Neutrophil (primary cell): ENCODE measurements at regions not wholly inside any gene's neighbourhood (a gene's known extent, or its start where the extent isn't known, plus 50 kb on each side); places are given as distances from the start of the nearest gene placed in this dataset.
"Not testable (repeated sequence)": the region's sequence is repeated elsewhere in the genome, so short reads cannot be mapped to it uniquely, and the experiment has no call there.

ENCODE experiments used
- H3K27ac ChIP-seq: fragments of 200-600 bp; sonication (generic); 2 replicates; pipeline ENCODE4 v1.5.1; 2016; ENCODE audit warnings: mild to moderate bottlenecking, moderate library complexity
- H3K27me3 ChIP-seq: fragments of 200-600 bp; sonication (generic); 2 replicates; pipeline ENCODE4 v1.6.0; 2016; ENCODE audit warnings: mild to moderate bottlenecking
- H3K36me3 ChIP-seq: fragments of 200-600 bp; sonication (generic); 2 replicates; pipeline ENCODE4 v1.5.1; 2017
- H3K4me1 ChIP-seq, 2 experiments: fragments of 200-600 bp in 1 of 2; sonication (generic) in 1 of 2; 1 replicate in 1 of 2; 2 replicates in 1 of 2; pipeline versions ENCODE4 v1.5.1 to v1.6.1; 2013 to 2016; ENCODE audit warnings: low read depth in 1 of 2, low read length in 1 of 2, mild to moderate bottlenecking in 1 of 2, moderate library complexity in 1 of 2; ENCODE audit not compliant: control insufficient read depth in 1 of 2, insufficient read depth in 1 of 2
- H3K4me3 ChIP-seq, 2 experiments: fragments of 200-600 bp in 1 of 2; sonication (generic) in 1 of 2; 1 replicate in 1 of 2; 2 replicates in 1 of 2; pipeline ENCODE4 v1.5.1; 2013 to 2016; ENCODE audit warnings: low read depth in 1 of 2, low read length in 1 of 2, mild to moderate bottlenecking in 1 of 2, moderate library complexity in 1 of 2
- H3K9me3 ChIP-seq: fragments of 200-600 bp; sonication (generic); 2 replicates; pipeline ENCODE4 v1.5.1; 2016
- CTCF ChIP-seq: fragments of 200-600 bp; sonication (generic); IDR thresholded peaks from 2 replicates; pipeline ENCODE4 v1.5.1; 2016; ENCODE audit warnings: antibody characterized with exemption

- no peaks in the 10 kb centered on the region for H3K4me1 ChIP-seq
- H3K27me3 ChIP-seq = no peaks in the 10 kb centered on the region
- TF ChIP-seq CTCF = no peak
- no peak overlapping the region for H3K27ac ChIP-seq
- H3K36me3 ChIP-seq = no peaks in the 10 kb centered on the region
- no peaks in the 10 kb centered on the region for H3K9me3 ChIP-seq
- no peak overlapping the region for H3K4me3 ChIP-seq
Observed at GRCh38 chr20:12243327-12243726, 325.6 kb downstream of the BTBD3 start.

GRCh38 chr20:12248481-12248880 lies 330.8 kb downstream of the BTBD3 start:
- no peak overlapping the region for H3K27ac ChIP-seq
- no peaks in the 10 kb centered on the region for H3K4me1 ChIP-seq
- no peaks in the 10 kb centered on the region for H3K9me3 ChIP-seq
- no peaks in the 10 kb centered on the region for H3K36me3 ChIP-seq
- no peak overlapping the region for H3K4me3 ChIP-seq
- H3K27me3 ChIP-seq = no peaks in the 10 kb centered on the region
- no peak for TF ChIP-seq CTCF

DNA sequence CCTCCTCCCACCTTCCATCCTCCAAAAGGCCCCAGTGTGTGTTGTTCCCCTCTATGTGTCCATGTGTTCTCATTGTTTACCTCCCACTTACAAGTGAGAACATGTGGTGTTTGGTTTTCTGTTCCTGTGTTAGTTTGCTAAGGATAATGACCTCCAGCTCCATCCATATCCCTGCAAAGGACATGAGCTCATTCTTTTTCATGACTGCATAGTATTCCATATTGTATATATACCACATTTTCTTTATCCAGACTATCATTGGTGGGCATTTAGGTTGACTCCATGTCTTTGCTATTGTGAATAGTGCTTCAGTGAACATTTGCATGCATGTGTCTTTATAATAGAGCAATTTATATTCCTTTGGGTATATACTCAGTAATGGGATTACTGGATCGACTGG lies 333.0 kb downstream of the BTBD3 start:
- H3K9me3 ChIP-seq, H3K27ac ChIP-seq, H3K36me3 ChIP-seq, H3K4me1 ChIP-seq, H3K27me3 ChIP-seq, H3K4me3 ChIP-seq: not testable (repeated sequence)

DNA sequence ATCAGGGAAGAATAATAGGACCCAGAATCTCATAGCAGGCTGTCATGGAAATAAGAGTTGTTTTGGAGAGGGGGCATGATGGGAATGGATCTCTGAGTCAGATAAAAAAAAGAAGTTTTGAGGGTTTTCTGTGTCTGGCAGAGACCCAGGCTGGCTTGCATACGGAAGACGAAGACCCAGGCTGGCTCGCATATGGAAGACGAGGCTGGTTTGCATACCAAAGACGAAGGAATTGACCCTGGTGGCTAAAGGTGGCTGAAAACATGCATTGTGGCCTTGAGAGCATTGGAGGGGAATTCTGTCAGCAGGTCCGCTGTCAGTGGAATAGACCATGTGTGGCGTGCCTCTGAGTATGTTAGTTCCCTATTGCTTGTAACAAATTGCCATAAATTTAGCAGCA lies 335.1 kb downstream of the BTBD3 start:
- Histone ChIP-seq H3K4me3 (no peak overlapping the region), H3K27ac (no peak overlapping the region), H3K4me1 (no peaks in the 10 kb centered on the region), H3K27me3 (no peaks in the 10 kb centered on the region), H3K36me3 (no peaks in the 10 kb centered on the region), H3K9me3 (no peaks in the 10 kb centered on the region)
- TF ChIP-seq CTCF = no peak

- no peaks in the 10 kb centered on the region for H3K9me3 ChIP-seq
- no peak overlapping the region for H3K27ac ChIP-seq
- H3K36me3 ChIP-seq = no peaks in the 10 kb centered on the region
- H3K27me3 ChIP-seq = no peaks in the 10 kb centered on the region
- no peak overlapping the region for H3K4me3 ChIP-seq
- H3K4me1 ChIP-seq = no peaks in the 10 kb centered on the region
- no peak for TF ChIP-seq CTCF
Observed at GRCh38 chr20:12255461-12255970, 337.8 kb downstream of the BTBD3 start.

DNA sequence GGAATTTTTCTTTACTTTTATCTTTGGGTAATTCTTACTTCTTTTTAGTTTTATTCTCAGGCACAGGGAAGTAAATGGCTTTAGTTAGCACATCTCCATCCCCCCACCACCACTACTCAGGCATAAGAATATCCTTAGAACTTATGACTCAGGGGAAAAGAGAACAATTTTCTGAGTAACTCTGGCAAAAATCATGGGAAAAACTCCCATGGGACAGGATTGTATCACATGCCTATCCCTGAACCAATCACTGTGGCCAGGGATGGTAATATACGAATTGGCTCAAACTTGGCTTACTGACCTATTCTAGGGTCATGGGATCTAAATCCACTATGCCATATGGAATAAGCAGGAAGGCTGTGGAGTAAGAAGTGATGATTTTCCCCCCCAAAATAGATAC lies 339.1 kb downstream of the BTBD3 start:
- Histone ChIP-seq H3K4me3 (no peak overlapping the region), H3K4me1 (no peaks in the 10 kb centered on the region), H3K9me3 (no peaks in the 10 kb centered on the region), H3K27ac (no peak overlapping the region), H3K36me3 (no peaks in the 10 kb centered on the region), H3K27me3 (no peaks in the 10 kb centered on the region)
- no peak for TF ChIP-seq CTCF
